ENCODE measurements at regions not wholly inside any gene's neighbourhood (a gene's known extent, or its start where the extent isn't known, plus 50 kb on each side); places are given as distances from the start of the nearest gene placed in this dataset.

- no peaks in the 10 kb centered on the region for H3K36me3 ChIP-seq (ENCODE audit: control insufficient read depth in 2 of 2, extremely low read depth in 1 of 2, insufficient read depth in 1 of 2, low read length in 1 of 2)
- Mint-ChIP-seq H3K9me3 (no peaks in the 10 kb centered on the region), H3K4me3 (no peak overlapping the region), H3K27me3 (no peaks in the 10 kb centered on the region), H3K36me3 (no peaks in the 10 kb centered on the region), H3K27ac (no peak overlapping the region), H3K4me1 (peaks cover 0 to 11% (median 3%) of the 10 kb centered on the region in 3 donors)
- POLR2A ChIA-PET = no interaction called here
- ATAC-seq (replicated peaks in 1 of 4) (no peak), DNase-seq (no peak)
- WGBS (ENCODE audit: insufficient coverage) = 77% methylated on average over 2 of the region's 4 CpGs
- no peaks in the 10 kb centered on the region for H3K9me3 ChIP-seq
- CTCF ChIA-PET = no interaction called here
- H3K27ac ChIP-seq (ENCODE audit: low read length) = no peak overlapping the region
- H3K4me3 ChIP-seq (ENCODE audit: control insufficient read depth in 1 of 2, extremely low read depth in 1 of 2, low read length in 1 of 2) = no peak overlapping the region
- H3K27me3 ChIP-seq (replicated peaks in 1 of 2; ENCODE audit: control insufficient read depth in 2 of 2, extremely low read depth in 1 of 2, insufficient read depth in 2 of 2, low read length in 1 of 2) = no peaks in the 10 kb centered on the region
- H3K4me1 ChIP-seq (ENCODE audit: control insufficient read depth in 1 of 2, extremely low read depth in 1 of 2, insufficient read depth in 2 of 2, low read length in 2 of 2) = peaks cover 0 to 4% of the 10 kb centered on the region in 2 experiments
Observed at GRCh38 chr5:8462565-8462964, 593.6 kb downstream of the MTRR start.

DNA sequence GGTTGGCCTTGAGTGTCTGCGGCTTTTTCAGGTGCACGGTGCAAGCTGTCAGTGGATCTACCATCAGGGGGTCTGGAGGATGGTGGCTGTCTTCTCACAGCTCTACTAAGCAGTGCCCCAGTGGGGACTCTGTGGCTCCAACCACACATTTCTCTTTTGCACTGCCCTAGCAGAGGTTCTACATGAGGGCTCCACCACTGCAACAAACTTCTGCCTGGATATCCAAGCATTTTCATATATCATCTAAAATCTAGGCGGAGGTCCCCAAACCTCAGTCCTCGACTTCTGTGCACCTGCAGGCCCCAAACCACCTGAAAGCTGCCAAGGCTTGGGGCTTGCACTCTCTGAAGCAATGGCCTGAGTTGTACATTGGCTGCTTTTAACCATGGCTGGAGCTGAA is 601.5 kb downstream of the MTRR start:
- Mint-ChIP-seq H3K27me3 (no peaks in the 10 kb centered on the region), H3K4me3 (no peak overlapping the region), H3K4me1 (no peaks in the 10 kb centered on the region), H3K9me3 (peaks cover 9 to 14% (median 13%) of the 10 kb centered on the region in 3 donors), H3K27ac (no peak overlapping the region), H3K36me3 (no peaks in the 10 kb centered on the region)
- ChIA-PET POLR2A (no interaction called here), CTCF (interaction anchor here in 1 of 2 donors (0.6 kb wide), 1 partner anchor 1935 kb away, joined by 4 read pairs; no protein-coding TSS in a partner anchor)
- ATAC-seq (replicated peaks in 1 of 4) (no peak), DNase-seq (no peak)
- 67% methylated on average over 2 of the region's 4 CpGs for WGBS (ENCODE audit: insufficient coverage)
- no peaks in the 10 kb centered on the region for H3K36me3 ChIP-seq (ENCODE audit: control insufficient read depth in 2 of 2, extremely low read depth in 1 of 2, insufficient read depth in 1 of 2, low read length in 1 of 2)
- no peak overlapping the region for H3K27ac ChIP-seq (ENCODE audit: low read length)
- peaks cover 7% of the 10 kb centered on the region for H3K9me3 ChIP-seq
- H3K4me1 ChIP-seq (ENCODE audit: control insufficient read depth in 1 of 2, extremely low read depth in 1 of 2, insufficient read depth in 2 of 2, low read length in 2 of 2) = no peaks in the 10 kb centered on the region
- no peak overlapping the region for H3K4me3 ChIP-seq (ENCODE audit: control insufficient read depth in 1 of 2, extremely low read depth in 1 of 2, low read length in 1 of 2)
- no peaks in the 10 kb centered on the region for H3K27me3 ChIP-seq (replicated peaks in 1 of 2; ENCODE audit: control insufficient read depth in 2 of 2, extremely low read depth in 1 of 2, insufficient read depth in 2 of 2, low read length in 1 of 2)

DNA sequence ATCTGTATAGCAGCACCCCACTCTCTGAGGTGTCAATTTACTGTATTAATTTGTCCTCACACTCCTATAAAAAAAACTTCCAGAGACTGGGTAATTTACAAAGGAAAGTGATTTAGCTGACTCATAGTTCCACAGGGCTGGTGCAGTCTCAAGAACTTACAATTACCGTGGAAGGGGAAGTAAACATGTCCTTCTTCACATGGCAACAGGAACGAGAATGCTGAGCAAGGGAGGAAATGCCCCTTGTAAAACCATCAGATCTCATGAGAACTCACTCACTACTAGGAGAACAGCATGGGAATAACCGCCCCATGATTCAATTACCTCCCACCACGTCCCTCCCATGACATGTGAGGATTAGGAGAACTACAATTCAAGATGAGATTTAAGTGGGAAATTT is 602.6 kb downstream of the MTRR start:
- H3K27me3 Mint-ChIP-seq = peaks cover 0 to 4% of the 10 kb centered on the region in 2 donors
- Histone ChIP-seq H3K27ac (ENCODE audit: low read length) (no peak overlapping the region), H3K4me1 (ENCODE audit: control insufficient read depth in 1 of 2, extremely low read depth in 1 of 2, insufficient read depth in 2 of 2, low read length in 2 of 2) (no peaks in the 10 kb centered on the region), H3K36me3 (ENCODE audit: control insufficient read depth in 2 of 2, extremely low read depth in 1 of 2, insufficient read depth in 1 of 2, low read length in 1 of 2) (no peaks in the 10 kb centered on the region), H3K27me3 (replicated peaks in 1 of 2; ENCODE audit: control insufficient read depth in 2 of 2, extremely low read depth in 1 of 2, insufficient read depth in 2 of 2, low read length in 1 of 2) (no peaks in the 10 kb centered on the region), H3K4me3 (ENCODE audit: control insufficient read depth in 1 of 2, extremely low read depth in 1 of 2, low read length in 1 of 2) (no peak overlapping the region), H3K9me3 (peaks cover 7% of the 10 kb centered on the region)
- H3K4me3 Mint-ChIP-seq = no peak overlapping the region
- WGBS (ENCODE audit: insufficient coverage) = no CpG with 5 or more reads among the region's 4 CpGs
- no peak for DNase-seq
- no peaks in the 10 kb centered on the region for H3K36me3 Mint-ChIP-seq
- POLR2A ChIA-PET = no interaction called here
- CTCF ChIA-PET = no interaction called here
- H3K27ac Mint-ChIP-seq = no peak overlapping the region
- peaks cover 9 to 14% (median 13%) of the 10 kb centered on the region in 3 donors for H3K9me3 Mint-ChIP-seq
- no peak for ATAC-seq (replicated peaks in 1 of 4)
- H3K4me1 Mint-ChIP-seq = no peaks in the 10 kb centered on the region

DNA sequence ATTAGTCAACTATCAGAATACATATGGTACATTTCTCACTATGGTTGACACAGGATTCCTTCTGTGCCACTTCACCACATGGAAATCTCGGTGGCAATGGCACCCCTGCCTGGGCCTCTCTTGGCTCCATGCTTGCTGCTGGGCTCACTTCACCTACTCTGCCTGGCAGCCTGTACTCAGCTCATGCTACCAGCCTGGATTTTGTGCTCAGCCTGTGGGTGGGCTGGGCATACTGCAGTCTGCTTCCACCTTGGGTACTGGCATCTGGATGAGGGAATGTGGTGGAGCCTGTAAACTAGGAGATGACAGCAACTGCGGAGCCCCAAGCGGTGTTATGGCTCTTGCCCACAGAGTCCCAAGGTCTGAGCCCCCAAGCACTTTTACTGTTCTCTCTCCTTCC is 604.1 kb downstream of the MTRR start:
- Mint-ChIP-seq H3K27me3 (peaks cover 0 to 4% of the 10 kb centered on the region in 2 donors), H3K4me1 (no peaks in the 10 kb centered on the region), H3K27ac (no peak overlapping the region), H3K36me3 (no peaks in the 10 kb centered on the region), H3K4me3 (no peak overlapping the region), H3K9me3 (peaks cover 9 to 14% (median 13%) of the 10 kb centered on the region in 3 donors)
- DNase-seq (no peak), ATAC-seq (replicated peaks in 1 of 4) (no peak)
- Histone ChIP-seq H3K9me3 (peaks cover 7% of the 10 kb centered on the region), H3K27me3 (replicated peaks in 1 of 2; ENCODE audit: control insufficient read depth in 2 of 2, extremely low read depth in 1 of 2, insufficient read depth in 2 of 2, low read length in 1 of 2) (no peaks in the 10 kb centered on the region), H3K4me1 (ENCODE audit: control insufficient read depth in 1 of 2, extremely low read depth in 1 of 2, insufficient read depth in 2 of 2, low read length in 2 of 2) (no peaks in the 10 kb centered on the region), H3K36me3 (ENCODE audit: control insufficient read depth in 2 of 2, extremely low read depth in 1 of 2, insufficient read depth in 1 of 2, low read length in 1 of 2) (no peaks in the 10 kb centered on the region), H3K4me3 (ENCODE audit: control insufficient read depth in 1 of 2, extremely low read depth in 1 of 2, low read length in 1 of 2) (no peak overlapping the region), H3K27ac (ENCODE audit: low read length) (no peak overlapping the region)
- WGBS (ENCODE audit: insufficient coverage) = no CpG with 5 or more reads among the region's 3 CpGs
- POLR2A ChIA-PET = interaction anchor here in 1 of 2 donors (0.6 kb wide), 1 partner anchor 15 kb away, joined by 3 read pairs; no protein-coding TSS in a partner anchor
- CTCF ChIA-PET = no interaction called here

DNA sequence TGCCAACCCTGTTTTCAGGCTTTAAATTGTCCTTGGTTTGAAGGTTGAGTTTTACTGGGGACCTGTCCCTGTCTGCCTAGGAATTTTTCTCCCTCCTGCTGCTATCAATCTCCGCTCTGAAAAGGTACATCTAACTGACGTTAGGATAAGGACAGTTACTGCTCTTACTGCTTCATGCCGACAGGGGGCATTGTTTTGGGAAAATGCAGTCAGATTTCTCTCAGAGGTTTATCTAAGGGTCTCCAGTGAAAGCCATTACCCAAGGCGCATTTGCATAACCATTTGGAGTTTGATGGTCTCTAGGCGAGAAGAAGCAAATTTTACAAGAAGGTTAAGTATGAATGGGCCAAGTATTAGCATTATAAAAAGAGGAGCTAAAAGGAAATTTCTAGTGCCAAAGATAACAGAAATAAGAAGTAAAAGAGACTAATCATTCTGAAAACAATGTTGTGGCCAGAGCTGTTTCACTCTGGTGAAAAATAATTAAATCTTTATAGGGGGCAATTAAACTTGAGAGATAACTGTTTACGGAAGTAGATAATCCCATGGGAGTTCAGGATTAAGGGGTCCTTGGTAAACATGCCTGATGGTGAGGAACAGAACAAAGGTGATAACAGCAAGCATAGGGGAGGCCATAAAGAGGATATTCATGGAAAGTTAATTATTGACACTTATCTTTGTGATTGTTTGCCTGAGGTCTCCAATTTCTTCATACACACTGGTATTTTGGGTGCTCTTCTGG is 605.0 kb downstream of the MTRR start:
- H3K36me3 Mint-ChIP-seq = no peaks in the 10 kb centered on the region
- Histone ChIP-seq H3K4me3 (ENCODE audit: control insufficient read depth in 1 of 2, extremely low read depth in 1 of 2, low read length in 1 of 2) (no peak overlapping the region), H3K9me3 (peaks cover 7% of the 10 kb centered on the region), H3K36me3 (ENCODE audit: control insufficient read depth in 2 of 2, extremely low read depth in 1 of 2, insufficient read depth in 1 of 2, low read length in 1 of 2) (no peaks in the 10 kb centered on the region), H3K4me1 (ENCODE audit: control insufficient read depth in 1 of 2, extremely low read depth in 1 of 2, insufficient read depth in 2 of 2, low read length in 2 of 2) (no peaks in the 10 kb centered on the region), H3K27me3 (replicated peaks in 1 of 2; ENCODE audit: control insufficient read depth in 2 of 2, extremely low read depth in 1 of 2, insufficient read depth in 2 of 2, low read length in 1 of 2) (no peaks in the 10 kb centered on the region), H3K27ac (ENCODE audit: low read length) (no peak overlapping the region)
- ChIA-PET CTCF (no interaction called here), POLR2A (interaction anchor here in 1 of 2 donors (0.6 kb wide), 1 partner anchor 14 kb away, joined by 3 read pairs; no protein-coding TSS in a partner anchor)
- ATAC-seq (replicated peaks in 1 of 4) (no peak), DNase-seq (no peak)
- peaks cover 0 to 4% of the 10 kb centered on the region in 2 donors for H3K27me3 Mint-ChIP-seq
- no peak overlapping the region for H3K27ac Mint-ChIP-seq
- peaks cover 9 to 14% (median 13%) of the 10 kb centered on the region in 3 donors for H3K9me3 Mint-ChIP-seq
- WGBS (ENCODE audit: insufficient coverage) = 89% methylated on average over 6 of the region's 6 CpGs
- no peak overlapping the region for H3K4me3 Mint-ChIP-seq
- no peaks in the 10 kb centered on the region for H3K4me1 Mint-ChIP-seq

DNA sequence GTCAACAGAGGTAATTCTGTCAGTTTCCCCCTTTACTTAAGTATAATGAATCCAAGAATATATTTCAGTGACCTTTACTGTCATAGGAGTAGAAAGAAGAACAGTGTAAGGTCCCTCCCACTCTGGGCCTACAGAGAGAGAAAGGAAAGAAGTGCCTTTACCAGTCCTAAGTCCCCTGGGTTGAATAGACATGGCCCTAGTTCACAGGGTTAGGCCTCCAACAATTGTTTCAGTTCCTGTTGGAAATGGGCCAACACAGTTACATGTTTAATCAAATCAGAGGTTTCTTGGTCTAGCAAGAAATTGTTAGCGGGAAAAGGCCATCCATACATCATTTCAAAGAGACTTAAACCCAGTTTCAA is 605.6 kb downstream of the MTRR start:
- POLR2A ChIA-PET = no interaction called here
- Histone ChIP-seq H3K4me3 (ENCODE audit: control insufficient read depth in 1 of 2, extremely low read depth in 1 of 2, low read length in 1 of 2) (no peak overlapping the region), H3K9me3 (peaks cover 6% of the 10 kb centered on the region), H3K27me3 (replicated peaks in 1 of 2; ENCODE audit: control insufficient read depth in 2 of 2, extremely low read depth in 1 of 2, insufficient read depth in 2 of 2, low read length in 1 of 2) (no peaks in the 10 kb centered on the region), H3K36me3 (ENCODE audit: control insufficient read depth in 2 of 2, extremely low read depth in 1 of 2, insufficient read depth in 1 of 2, low read length in 1 of 2) (no peaks in the 10 kb centered on the region), H3K27ac (ENCODE audit: low read length) (no peak overlapping the region), H3K4me1 (ENCODE audit: control insufficient read depth in 1 of 2, extremely low read depth in 1 of 2, insufficient read depth in 2 of 2, low read length in 2 of 2) (no peaks in the 10 kb centered on the region)
- Mint-ChIP-seq H3K27me3 (peaks cover 0 to 4% of the 10 kb centered on the region in 2 donors), H3K9me3 (peaks cover 9 to 13% (median 10%) of the 10 kb centered on the region in 3 donors), H3K36me3 (no peaks in the 10 kb centered on the region), H3K27ac (no peak overlapping the region), H3K4me1 (no peaks in the 10 kb centered on the region), H3K4me3 (no peak overlapping the region)
- CTCF ChIA-PET = no interaction called here
- ATAC-seq (replicated peaks in 1 of 4) (no peak), DNase-seq (no peak)
- WGBS (ENCODE audit: insufficient coverage) = no CpG with 5 or more reads among the region's 1 CpG
